ENCODE measurements at regions not wholly inside any gene's neighbourhood (a gene's known extent, or its start where the extent isn't known, plus 50 kb on each side); places are given as distances from the start of the nearest gene placed in this dataset.

DNA sequence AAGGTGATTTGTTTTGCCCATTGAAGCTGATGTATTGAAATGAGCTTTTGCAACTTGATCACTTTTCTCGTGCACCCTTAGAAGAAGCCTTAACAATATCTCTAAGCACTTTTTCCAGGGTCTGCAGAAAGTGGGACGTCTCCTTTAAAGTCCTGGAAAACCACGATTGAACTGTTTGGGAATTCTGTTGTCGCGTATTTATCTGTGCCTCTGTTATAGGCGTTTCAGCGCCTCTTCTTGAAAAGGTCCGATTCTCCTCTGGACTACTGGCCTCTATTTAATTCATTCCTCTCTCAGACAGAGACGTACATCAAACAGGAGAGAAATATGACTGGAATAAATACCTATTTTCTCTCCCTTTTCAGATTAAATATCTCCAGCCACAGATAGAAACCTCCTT, 262.4 kb upstream of the PSMD7 start:
- H3K27ac ChIP-seq = no peak overlapping the region
- no peak for TF ChIP-seq CTCF (IDR thresholded peaks at IDR 0.05)
- no peak overlapping the region for H3K4me3 ChIP-seq (ENCODE audit: low read depth in 1 of 2, low read length in 1 of 2)

GRCh38 chr16:74033441-74033995, 263.1 kb upstream of the PSMD7 start:
- H3K4me1 ChIP-seq (ENCODE audit: control insufficient read depth in 1 of 2, insufficient read depth in 1 of 2, low read depth in 1 of 2, low read length in 1 of 2) = no peaks in the 10 kb centered on the region
- no peak overlapping the region for H3K27ac ChIP-seq
- TF ChIP-seq CTCF (IDR thresholded peaks at IDR 0.05) = no peak
- no peak overlapping the region for H3K4me3 ChIP-seq (ENCODE audit: low read depth in 1 of 2, low read length in 1 of 2)
- H3K9me3 ChIP-seq = no peaks in the 10 kb centered on the region
- peaks cover 15% of the 10 kb centered on the region for H3K27me3 ChIP-seq
- no peaks in the 10 kb centered on the region for H3K36me3 ChIP-seq

More for the DNA sequence above, 262.4 kb upstream of the PSMD7 start:
- Histone ChIP-seq H3K27me3 (peaks cover 15% of the 10 kb centered on the region), H3K36me3 (no peaks in the 10 kb centered on the region), H3K9me3 (no peaks in the 10 kb centered on the region), H3K4me1 (ENCODE audit: control insufficient read depth in 1 of 2, insufficient read depth in 1 of 2, low read depth in 1 of 2, low read length in 1 of 2) (no peaks in the 10 kb centered on the region)

GRCh38 chr16:74031551-74031950, 265.1 kb upstream of the PSMD7 start:
- Histone ChIP-seq H3K4me1 (ENCODE audit: control insufficient read depth in 1 of 2, insufficient read depth in 1 of 2, low read depth in 1 of 2, low read length in 1 of 2) (no peaks in the 10 kb centered on the region), H3K36me3 (no peaks in the 10 kb centered on the region), H3K27me3 (peaks cover 15% of the 10 kb centered on the region), H3K4me3 (ENCODE audit: low read depth in 1 of 2, low read length in 1 of 2) (no peak overlapping the region), H3K9me3 (no peaks in the 10 kb centered on the region), H3K27ac (no peak overlapping the region)
- no peak for TF ChIP-seq CTCF (IDR thresholded peaks at IDR 0.05)

GRCh38 chr16:74030000-74030706, 266.5 kb upstream of the PSMD7 start:
- Histone ChIP-seq H3K4me3 (ENCODE audit: low read depth in 1 of 2, low read length in 1 of 2) (no peak overlapping the region), H3K27me3 (peaks cover 21% of the 10 kb centered on the region), H3K4me1 (ENCODE audit: control insufficient read depth in 1 of 2, insufficient read depth in 1 of 2, low read depth in 1 of 2, low read length in 1 of 2) (no peaks in the 10 kb centered on the region), H3K9me3 (no peaks in the 10 kb centered on the region), H3K27ac (no peak overlapping the region), H3K36me3 (no peaks in the 10 kb centered on the region)
- no peak for TF ChIP-seq CTCF (IDR thresholded peaks at IDR 0.05)

- no peaks in the 10 kb centered on the region for H3K9me3 ChIP-seq
- H3K27ac ChIP-seq = no peak overlapping the region
- no peak overlapping the region for H3K4me3 ChIP-seq (ENCODE audit: low read depth in 1 of 2, low read length in 1 of 2)
- H3K36me3 ChIP-seq = no peaks in the 10 kb centered on the region
- H3K27me3 ChIP-seq = peaks cover 19% of the 10 kb centered on the region
- no peak for TF ChIP-seq CTCF (IDR thresholded peaks at IDR 0.05)
- H3K4me1 ChIP-seq (ENCODE audit: control insufficient read depth in 1 of 2, insufficient read depth in 1 of 2, low read depth in 1 of 2, low read length in 1 of 2) = no peaks in the 10 kb centered on the region
Measured at GRCh38 chr16:74029115-74029792, 267.4 kb upstream of the PSMD7 start.

All from neutrophil (primary cell).